Amniotic epithelial cell (primary cell): ENCODE measurements at regions not wholly inside any gene's neighbourhood (a gene's known extent, or its start where the extent isn't known, plus 50 kb on each side); places are given as distances from the start of the nearest gene placed in this dataset.

Source experiments
- DNase-seq: peaks from one replicate; pipeline ENCODE4 v3.0.0-alpha.2; 2010; ENCODE audit warnings: low read depth

DNA sequence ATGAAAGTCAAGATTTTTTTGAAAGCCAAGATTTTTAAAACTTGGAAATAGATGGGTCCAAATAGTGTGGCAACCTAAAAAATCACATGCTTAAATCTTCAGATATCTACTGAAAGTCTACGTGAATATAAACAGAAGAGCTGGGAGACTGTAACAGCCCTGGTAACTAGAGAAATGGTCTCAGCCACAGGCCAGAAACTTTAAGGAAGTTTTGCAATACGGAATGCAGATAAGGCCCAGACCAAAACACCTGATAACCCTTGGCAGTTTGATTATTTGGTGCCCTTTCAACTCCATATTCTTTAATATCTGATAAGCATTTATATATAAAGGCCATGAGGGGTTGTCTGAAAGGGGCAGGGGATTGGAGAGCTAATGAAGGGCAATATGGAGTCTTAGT is 537.3 kb upstream of the TGFBR2 start:
- DNase-seq, result peak; percentile 16

GRCh38 chr3:30073040-30073439 is 533.4 kb upstream of the TGFBR2 start:
- no peak for DNase-seq

DNA sequence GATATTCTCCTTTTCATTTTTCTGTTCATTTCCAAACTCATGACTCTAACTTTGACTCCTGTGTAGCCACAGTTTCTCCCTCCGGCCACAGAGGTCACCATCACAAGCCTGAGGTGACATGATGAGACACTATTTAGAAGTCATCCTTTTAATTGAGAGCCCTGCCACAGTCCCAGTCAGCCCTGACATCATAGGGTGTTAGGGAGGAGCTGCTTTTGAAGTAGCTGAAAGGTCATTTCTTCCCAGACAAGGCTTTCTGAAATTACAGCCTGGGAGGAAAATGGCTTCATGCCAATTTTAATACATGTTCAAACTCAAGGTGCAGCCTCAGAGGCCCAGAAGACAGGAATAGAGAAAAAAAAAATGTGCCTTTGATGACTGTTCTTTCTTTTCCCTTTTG is 532.8 kb upstream of the TGFBR2 start:
- DNase-seq, result peak; percentile 9

DNA sequence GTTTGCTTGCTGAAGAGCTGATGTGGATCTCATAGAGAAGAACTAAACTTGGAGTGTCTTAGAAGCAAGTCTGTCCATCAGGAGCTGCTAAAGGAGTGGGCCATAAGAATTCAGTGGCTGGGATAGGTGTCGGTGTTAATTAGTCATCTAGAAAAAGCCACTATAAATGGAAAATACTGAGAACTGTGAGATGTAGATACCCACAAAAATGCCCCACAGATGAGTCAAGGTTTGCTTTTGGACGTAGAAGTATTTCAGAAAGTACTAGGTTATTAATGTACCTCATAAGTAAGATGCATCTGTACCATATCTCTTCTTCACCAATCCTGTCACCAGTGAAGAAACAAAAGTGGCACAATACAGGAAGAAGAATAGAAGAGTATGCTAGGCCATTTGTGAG is 530.9 kb upstream of the TGFBR2 start:
- no peak for DNase-seq

DNA sequence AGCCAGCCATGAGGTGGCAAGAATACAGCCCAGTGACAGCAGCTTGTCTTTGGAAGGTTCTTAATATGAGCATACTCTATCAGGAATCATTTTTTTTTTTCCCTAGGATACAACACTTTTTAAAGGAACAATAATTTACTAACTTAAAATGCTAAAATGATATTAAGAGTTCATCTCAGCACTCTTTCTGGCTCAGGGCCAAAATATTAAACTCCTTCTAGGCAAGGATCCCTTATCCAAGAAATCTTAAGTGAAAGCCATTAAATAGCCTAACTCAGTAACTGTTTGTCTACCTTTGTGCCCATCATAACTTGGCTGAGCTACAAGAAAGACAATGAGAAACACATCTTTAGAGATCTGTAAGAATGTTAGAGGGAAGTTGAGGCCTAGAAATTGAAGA is 529.5 kb upstream of the TGFBR2 start:
- no peak for DNase-seq

DNA sequence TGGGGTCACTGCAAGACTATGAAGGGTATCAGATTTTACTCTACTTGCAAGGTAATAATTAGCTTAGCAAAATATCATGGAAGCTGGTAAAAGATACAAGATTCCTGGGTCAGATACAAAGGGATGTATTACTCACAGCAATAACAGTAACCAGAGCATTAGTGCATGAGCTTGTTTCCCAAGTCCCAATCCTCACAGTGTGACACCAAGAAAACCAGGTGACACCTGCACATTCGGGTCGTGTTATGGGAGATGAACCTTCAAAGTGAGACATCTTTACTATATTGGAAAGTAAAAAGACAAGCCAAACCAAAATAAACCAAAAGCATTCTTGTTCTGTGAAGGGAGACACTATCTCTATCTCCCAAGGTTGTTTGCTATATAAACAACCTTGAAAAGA is 528.7 kb upstream of the TGFBR2 start:
- DNase-seq, result no peak

DNA sequence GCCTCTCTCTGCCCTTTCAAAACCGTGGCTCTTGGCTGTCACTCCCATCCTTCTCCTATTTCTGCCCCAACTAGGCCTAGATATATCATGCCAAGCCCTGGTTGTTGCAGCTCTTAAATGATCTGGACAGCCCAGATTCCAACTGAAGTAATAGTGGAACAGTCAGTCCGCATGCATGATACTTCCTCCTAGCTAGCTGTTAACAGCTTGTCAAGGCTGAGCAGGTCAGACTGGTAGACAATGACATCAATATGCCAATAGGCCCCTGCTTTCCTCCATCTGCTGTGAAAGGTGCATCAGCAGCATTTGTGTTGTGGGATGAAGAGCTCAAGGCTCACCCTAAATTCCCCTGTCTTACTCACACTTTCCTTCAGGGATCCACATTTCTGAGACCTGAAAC is 527.7 kb upstream of the TGFBR2 start:
- no peak for DNase-seq

- no peak for DNase-seq
These were observed 524.5 kb upstream of the TGFBR2 start for GRCh38 chr3:30081904-30082303.

GRCh38 chr3:30082652-30083051 is 523.7 kb upstream of the TGFBR2 start:
- DNase-seq, result no peak

- no peak for DNase-seq
These were observed 523.1 kb upstream of the TGFBR2 start for GRCh38 chr3:30083315-30083714.

DNA sequence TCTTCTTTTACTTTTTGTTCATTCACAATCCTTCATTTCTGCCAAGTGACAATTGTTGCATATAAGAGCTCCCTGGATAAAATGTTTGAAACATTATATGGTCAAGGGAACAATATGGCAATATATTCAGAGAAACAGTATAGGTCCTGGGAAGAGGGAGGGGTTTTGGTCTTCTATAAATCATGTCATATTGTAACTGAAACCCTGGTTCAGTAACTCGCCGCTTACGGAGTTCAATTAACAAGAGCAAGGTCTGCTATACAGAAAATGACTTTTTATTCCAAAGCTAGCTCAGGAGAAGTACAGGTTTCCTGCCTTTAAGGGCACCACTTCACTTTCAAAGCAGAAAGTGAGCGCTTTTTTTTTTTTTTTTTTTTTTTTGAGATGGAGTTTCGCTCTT is 522.1 kb upstream of the TGFBR2 start:
- DNase-seq, result no peak

DNA sequence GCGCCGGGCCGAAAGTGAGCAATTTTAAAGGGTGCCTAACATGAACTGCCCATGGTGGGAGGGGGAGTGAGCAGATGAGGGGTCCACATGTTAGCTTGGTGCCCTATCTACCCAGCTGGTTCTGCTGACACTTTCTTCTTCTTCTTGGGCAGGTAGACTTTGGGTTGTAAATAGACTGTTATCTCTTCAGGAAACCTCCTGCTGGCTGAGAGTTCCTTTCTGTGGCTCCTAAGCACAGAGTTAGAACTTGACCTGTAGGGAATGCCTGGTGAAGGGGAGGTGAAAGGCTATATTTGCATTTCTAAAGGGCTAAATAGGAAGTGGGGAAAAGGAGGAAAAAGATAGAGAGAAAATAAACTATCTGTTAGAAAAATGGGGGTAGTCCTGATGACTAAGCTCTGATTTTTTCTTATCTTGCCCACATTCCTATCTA is 521.4 kb upstream of the TGFBR2 start:
- peak; percentile 55 for DNase-seq

DNA sequence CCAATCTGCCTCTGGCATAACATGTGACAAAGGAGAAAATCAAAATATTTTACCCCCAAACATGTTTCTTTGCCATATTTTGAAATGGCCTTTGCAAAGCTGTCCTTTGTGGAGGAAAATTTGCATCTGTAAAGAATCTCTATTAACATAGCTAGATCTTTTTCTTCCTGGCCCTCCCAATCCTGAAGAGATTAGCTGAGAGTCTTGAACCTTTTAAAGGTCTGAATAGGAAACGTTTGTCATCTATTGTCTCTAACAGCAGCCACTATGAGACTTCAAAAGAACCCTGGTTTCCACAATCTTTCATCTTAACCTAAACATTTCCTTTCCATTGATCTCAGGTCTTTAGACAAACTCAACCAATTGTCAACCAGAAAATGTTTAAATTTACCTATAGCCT is 520.9 kb upstream of the TGFBR2 start:
- no peak for DNase-seq

DNA sequence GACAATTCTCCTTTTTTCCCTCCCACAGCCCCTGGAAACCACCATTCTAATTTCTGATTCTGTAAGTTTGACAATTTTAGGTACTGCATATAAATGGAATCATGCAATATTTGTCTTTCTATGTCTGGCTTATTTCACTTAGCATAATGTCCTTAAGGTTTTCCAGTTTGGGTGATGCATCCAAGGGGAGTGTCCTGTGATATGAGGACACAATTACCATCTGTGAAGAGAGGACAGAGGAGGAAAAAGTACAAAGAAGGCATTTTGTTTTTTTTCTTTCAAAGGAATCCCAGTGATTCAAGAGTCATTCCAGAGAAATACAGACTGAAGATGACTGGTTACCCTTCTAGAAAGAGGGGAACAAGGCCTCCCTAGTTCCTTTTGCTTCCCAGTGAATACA is 514.7 kb upstream of the TGFBR2 start:
- DNase-seq, result no peak

GRCh38 chr3:30097022-30097650 is 509.3 kb upstream of the TGFBR2 start:
- no peak for DNase-seq

DNA sequence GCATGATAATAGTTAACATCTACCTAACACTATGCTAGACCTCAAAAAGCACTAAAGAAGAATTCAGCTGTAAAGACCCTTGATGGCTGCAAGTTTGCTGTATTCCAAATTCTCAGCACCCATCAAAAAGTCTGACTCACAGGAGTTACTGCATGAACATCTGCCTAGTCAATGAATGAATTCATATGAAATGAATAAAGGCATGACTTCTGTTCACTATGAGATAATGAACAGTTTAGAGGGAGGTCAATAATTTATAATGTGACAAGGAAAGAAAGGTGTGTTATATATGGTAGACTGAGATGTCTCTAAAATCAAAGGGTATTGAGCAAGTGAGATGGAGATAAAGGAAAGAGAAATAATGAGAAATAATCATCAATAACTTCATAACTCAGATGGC is 508.2 kb upstream of the TGFBR2 start:
- DNase-seq, result peak; percentile 5

DNA sequence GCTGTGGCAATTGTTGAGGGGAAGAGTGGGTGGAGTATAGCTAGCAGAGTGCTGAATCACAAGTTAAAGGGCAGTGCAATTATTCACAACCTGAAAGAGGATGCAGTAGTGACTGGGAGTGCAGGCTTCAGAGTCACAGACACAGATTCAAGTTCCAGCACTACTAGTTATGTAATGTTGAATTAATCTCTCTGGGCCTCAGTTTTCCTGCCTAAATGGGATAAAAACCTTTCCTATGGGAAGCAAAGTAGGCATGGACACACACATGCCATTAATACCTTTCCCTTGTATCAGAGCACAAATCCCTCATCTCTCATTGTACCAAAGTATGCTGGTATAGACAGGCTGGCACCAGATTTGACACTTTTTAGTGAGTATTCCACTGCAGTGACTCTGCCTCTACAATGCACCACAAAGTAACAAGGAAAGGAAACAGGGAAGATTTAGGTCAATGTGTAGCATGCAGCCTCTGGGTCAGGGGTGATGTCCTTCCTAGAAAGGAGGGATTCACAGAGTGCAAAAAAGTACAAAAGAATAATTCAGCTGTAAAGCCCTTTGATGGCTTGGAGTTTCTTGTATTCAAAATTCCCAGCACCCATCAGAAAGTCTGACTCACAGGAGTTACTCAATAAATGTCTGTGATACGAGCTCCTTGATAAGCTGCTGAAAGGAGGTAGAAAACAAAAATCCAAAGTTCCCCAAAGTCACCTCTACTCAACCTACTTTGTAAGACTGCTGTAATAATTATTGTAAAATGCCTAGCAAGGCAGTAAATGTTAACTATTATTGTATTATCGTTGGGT is 507.5 kb upstream of the TGFBR2 start:
- peak; percentile 73 for DNase-seq

DNA sequence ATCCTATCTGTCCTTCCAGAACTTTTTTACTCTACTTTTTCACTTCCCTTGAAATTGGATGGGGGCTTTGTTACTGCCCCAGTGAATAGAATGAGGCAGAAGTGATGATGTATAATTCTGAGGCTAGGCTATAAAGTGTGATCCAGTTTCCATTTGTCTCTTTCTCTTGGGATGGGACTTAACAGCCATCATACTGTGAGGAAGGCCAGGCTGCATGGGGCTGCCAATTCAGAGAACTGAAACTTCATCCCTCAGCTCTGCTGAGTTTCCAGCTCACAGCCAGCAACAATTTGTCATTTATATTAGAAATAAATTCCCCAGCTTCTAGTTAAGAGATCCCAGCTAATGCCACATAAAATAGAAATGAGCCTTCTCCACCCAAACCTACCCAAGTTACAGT is 504.0 kb upstream of the TGFBR2 start:
- no peak for DNase-seq

DNA sequence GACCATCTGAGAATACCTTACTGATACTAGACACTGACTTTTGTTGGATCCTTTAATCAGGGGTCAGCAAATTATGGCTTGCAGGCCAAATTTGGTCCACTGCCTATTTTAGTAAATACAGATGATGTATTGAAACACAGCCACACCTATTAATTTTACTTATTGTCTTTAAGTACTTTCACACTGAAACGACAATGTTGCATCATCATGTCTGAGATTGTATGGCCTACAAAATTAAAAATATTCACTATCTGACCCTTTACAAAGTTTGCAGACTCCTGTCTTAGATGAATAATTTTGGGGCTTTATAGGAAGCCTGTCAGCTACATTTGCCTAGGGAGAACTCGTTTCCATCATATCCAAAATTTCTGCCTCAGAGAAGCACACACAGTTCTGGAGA is 503.2 kb upstream of the TGFBR2 start:
- no peak for DNase-seq

- no peak for DNase-seq
These were observed 498.9 kb upstream of the TGFBR2 start for GRCh38 chr3:30107531-30107930.

DNA sequence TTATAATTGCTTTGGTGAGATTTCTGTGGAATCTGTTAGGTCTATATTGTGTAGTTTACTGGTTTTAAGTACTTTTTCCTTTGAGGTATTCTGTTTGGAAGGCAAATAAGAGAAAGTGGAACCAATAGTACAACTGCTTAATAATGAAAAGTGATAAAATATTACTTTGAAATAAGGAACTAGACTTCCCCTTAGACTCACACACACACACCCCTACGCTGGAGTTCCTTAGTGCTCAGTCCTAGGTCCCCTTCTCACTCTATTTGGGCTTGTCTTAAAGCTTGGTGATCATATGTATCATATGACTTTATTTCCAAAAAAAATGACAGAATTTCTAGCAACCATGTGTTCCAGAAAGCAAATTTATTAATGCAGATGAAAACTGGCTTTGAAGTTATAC is 494.0 kb upstream of the TGFBR2 start:
- no peak for DNase-seq

GRCh38 chr3:30112902-30113484 is 493.4 kb upstream of the TGFBR2 start:
- peak; percentile 56 for DNase-seq

DNA sequence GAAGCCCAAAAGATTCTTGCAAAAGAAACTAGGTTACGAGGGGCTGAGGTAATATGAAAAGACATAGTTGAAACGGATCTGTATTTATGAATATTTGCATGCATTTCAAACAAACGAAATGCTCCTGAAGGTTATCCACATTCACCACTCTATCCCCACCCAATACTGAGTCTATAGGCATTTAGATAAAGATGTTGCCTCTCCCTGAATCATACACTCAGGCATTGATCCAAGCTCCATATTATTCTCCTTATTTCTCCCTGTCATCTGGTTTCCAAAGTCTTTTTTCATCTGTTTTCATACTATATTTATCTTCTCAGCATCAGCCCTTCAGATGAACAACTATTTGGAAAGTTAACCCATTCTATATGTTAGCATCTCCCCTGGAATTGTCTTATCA is 492.5 kb upstream of the TGFBR2 start:
- no peak for DNase-seq

DNA sequence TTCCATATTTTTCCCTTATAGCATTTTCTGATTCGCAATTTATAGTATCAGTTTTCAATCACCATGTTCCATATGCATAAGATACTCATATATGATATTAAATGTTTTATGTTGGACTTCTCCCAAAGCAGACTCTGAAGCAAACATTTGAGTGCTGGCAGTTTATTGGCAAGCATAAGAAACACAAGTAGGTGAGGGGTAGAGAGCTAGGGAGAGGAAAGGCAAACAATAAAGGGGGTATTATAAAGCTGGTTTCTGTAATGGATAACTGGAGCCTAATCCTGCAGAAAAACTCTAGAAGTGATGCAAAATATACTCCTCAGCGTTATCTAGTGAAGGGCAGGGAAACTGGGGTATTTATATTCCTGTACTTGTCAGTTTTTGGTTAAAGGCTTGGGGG is 491.5 kb upstream of the TGFBR2 start:
- DNase-seq, result no peak
